ENCODE measurements at regions not wholly inside any gene's neighbourhood (a gene's known extent, or its start where the extent isn't known, plus 50 kb on each side); places are given as distances from the start of the nearest gene placed in this dataset.

GRCh38 chrX:44096666-44097065 is 123.5 kb upstream of the NDP start:
- POLR2A ChIA-PET (ENCODE audit: low non-redundant PET) = no interaction called here
- no peak for DNase-seq (ENCODE audit: low spot score)

GRCh38 chrX:44094821-44095530 is 121.8 kb upstream of the NDP start:
- ChIA-PET CTCF (no interaction called here), POLR2A (ENCODE audit: low non-redundant PET) (no interaction called here)
- H3K27ac ChIP-seq = no peak overlapping the region
- no peak for DNase-seq (ENCODE audit: low spot score)
- no peak for TF ChIP-seq CTCF (conservative IDR thresholded peaks at IDR 0.05; ENCODE audit: low read depth)

More at GRCh38 chrX:44096666-44097065, 123.5 kb upstream of the NDP start:
- H3K27ac ChIP-seq = no peak overlapping the region
- no peak for TF ChIP-seq CTCF (conservative IDR thresholded peaks at IDR 0.05; ENCODE audit: low read depth)
- CTCF ChIA-PET = no interaction called here

- CTCF ChIA-PET = interaction anchor here (0.6 kb wide), 1 partner anchor 132 kb away, joined by 3 read pairs; no protein-coding TSS in a partner anchor
- no peak for TF ChIP-seq CTCF (conservative IDR thresholded peaks at IDR 0.05; ENCODE audit: low read depth)
- no peak overlapping the region for H3K27ac ChIP-seq
- POLR2A ChIA-PET (ENCODE audit: low non-redundant PET) = no interaction called here
- no peak for DNase-seq (ENCODE audit: low spot score)
Measured at GRCh38 chrX:44093431-44093830, 120.2 kb upstream of the NDP start.

GRCh38 chrX:44092778-44093177 is 119.6 kb upstream of the NDP start:
- DNase-seq (ENCODE audit: low spot score) = no peak
- H3K27ac ChIP-seq = no peak overlapping the region
- CTCF ChIA-PET = no interaction called here
- POLR2A ChIA-PET (ENCODE audit: low non-redundant PET) = no interaction called here
- TF ChIP-seq CTCF (conservative IDR thresholded peaks at IDR 0.05; ENCODE audit: low read depth) = no peak

- POLR2A ChIA-PET (ENCODE audit: low non-redundant PET) = no interaction called here
- no peak overlapping the region for H3K27ac ChIP-seq
- DNase-seq (ENCODE audit: low spot score) = no peak
- no peak for TF ChIP-seq CTCF (conservative IDR thresholded peaks at IDR 0.05; ENCODE audit: low read depth)
- CTCF ChIA-PET = no interaction called here
Measured at GRCh38 chrX:44088510-44089144, 115.4 kb upstream of the NDP start.

- DNase-seq (ENCODE audit: low spot score) = no peak
- POLR2A ChIA-PET (ENCODE audit: low non-redundant PET) = no interaction called here
- CTCF ChIA-PET = interaction anchor here (0.7 kb wide), 1 partner anchor 59 kb away, joined by 3 read pairs; no protein-coding TSS in a partner anchor
- H3K27ac ChIP-seq = no peak overlapping the region
- TF ChIP-seq CTCF (conservative IDR thresholded peaks at IDR 0.05; ENCODE audit: low read depth) = no peak
Measured at GRCh38 chrX:44085209-44085608, 112.0 kb upstream of the NDP start.
